Subcutaneous abdominal adipose tissue (tissue), 5 donors: ENCODE measurements at regions not wholly inside any gene's neighbourhood (a gene's known extent, or its start where the extent isn't known, plus 50 kb on each side); places are given as distances from the start of the nearest gene placed in this dataset.
"Not testable (repeated sequence)": the region's sequence is repeated elsewhere in the genome, so short reads cannot be mapped to it uniquely, and the experiment has no call there.

Source experiments
- H3K27ac ChIP-seq: one replicate; pipeline ENCODE4 v1.7.0; 2013; ENCODE audit warnings: low read depth, mild to moderate bottlenecking, inconsistent platforms, low read length, moderate library complexity
- H3K27me3 ChIP-seq, 5 donors: one replicate each; pipeline ENCODE4 v1.7.0; 2013; ENCODE audit warnings: low read length in 5 of 5, inconsistent platforms in 1 of 5; ENCODE audit not compliant: control insufficient read depth in 5 of 5, insufficient read depth in 4 of 5
- H3K36me3 ChIP-seq, 5 donors: one replicate each; pipeline ENCODE4 v1.7.0; 2013; ENCODE audit warnings: low read length in 5 of 5; ENCODE audit not compliant: control insufficient read depth in 5 of 5, insufficient read depth in 5 of 5
- H3K4me1 ChIP-seq, 5 donors: one replicate each; pipeline ENCODE4 v1.7.0; 2013; ENCODE audit warnings: low read length in 5 of 5, mild to moderate bottlenecking in 3 of 5, moderate library complexity in 1 of 5; ENCODE audit not compliant: control insufficient read depth in 5 of 5, insufficient read depth in 5 of 5
- H3K4me3 ChIP-seq, 5 donors: one replicate each; pipeline ENCODE4 v1.7.0; 2013; ENCODE audit warnings: low read length in 5 of 5, low read depth in 1 of 5
- H3K9ac ChIP-seq, 5 donors: one replicate each; pipeline ENCODE4 v1.7.0; 2013; ENCODE audit warnings: low read length in 5 of 5, mild to moderate bottlenecking in 4 of 5, moderate library complexity in 3 of 5
- H3K9me3 ChIP-seq, 5 donors: one replicate each; pipeline ENCODE4 v1.7.0; 2013; ENCODE audit warnings: low read length in 5 of 5; ENCODE audit not compliant: control insufficient read depth in 5 of 5
- donor health status: healthy.
- donor health status: healthy.
- donor health status: healthy.
- donor health status: healthy.
- donor health status: healthy.

DNA sequence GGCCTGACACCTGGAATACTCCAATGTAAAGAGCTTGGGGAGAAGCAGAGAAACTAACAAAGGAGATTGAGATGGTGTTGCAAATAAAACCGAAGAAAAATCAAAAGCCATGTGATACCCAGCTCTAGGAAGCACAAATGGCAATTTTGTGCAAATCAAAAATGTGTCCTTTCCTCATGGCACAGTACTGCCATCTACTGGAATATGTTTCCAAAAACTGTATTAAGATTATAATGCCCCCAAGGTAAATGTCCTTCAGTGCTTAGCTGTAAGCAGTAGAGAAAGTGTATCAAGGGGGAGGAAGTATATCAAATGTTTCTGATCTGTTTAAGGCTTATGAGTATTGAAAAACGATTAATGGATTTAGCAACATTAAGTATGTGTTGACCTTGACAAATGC lies 620.3 kb downstream of the ZWINT start:
- not testable (repeated sequence) for H3K9me3 ChIP-seq, H3K4me3 ChIP-seq

DNA sequence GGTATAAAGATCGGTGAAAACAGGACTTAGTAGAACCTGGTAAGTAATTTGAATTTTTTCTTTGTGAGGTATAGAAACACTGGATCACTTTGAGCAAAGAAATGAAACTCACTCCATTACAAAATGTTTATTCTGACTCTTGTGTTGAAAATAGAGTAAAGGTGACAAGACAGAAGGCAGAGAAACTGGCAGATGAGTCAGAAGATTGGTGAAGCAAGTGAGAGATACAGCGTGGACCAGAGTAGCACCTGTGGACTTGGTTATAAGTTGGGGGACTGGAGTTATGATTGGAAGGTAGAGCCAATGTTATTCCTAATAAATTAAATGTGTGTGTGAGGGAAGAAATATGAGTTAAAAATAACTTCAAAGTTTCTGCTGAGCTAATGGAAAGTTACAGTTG lies 620.9 kb downstream of the ZWINT start:
- Histone ChIP-seq H3K4me1 (no peaks in the 10 kb centered on the region), H3K9ac (no peak overlapping the region), H3K9me3 (no peaks in the 10 kb centered on the region), H3K27me3 (no peaks in the 10 kb centered on the region), H3K4me3 (no peak overlapping the region), H3K27ac (no peak overlapping the region), H3K36me3 (no peaks in the 10 kb centered on the region)

More for the DNA sequence above, 620.3 kb downstream of the ZWINT start:
- H3K9ac ChIP-seq, H3K36me3 ChIP-seq, H3K27ac ChIP-seq, H3K4me1 ChIP-seq, H3K27me3 ChIP-seq: not testable (repeated sequence)

DNA sequence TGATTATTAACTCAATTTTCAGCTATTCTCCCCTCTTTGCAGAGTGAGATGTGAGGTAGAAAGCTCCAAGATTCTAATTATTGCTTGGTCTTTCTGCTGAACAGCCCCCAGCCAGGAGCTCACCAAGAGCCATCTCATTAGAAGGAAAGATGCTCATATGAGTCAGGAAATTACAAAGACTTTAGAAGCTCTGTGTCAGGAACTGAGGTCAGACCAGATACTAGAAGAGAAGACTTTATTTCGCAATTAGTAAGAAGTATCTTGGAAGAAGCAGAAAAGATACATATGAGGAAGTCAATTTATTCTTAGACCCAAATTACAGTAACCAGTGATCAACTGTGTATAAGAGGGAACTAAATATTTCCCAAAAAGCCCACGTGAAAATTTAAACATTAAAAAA lies 626.9 kb downstream of the ZWINT start:
- Histone ChIP-seq H3K9ac (no peak overlapping the region), H3K36me3 (no peaks in the 10 kb centered on the region), H3K9me3 (no peaks in the 10 kb centered on the region), H3K27me3 (no peaks in the 10 kb centered on the region), H3K4me3 (no peak overlapping the region), H3K27ac (no peak overlapping the region), H3K4me1 (no peaks in the 10 kb centered on the region)

DNA sequence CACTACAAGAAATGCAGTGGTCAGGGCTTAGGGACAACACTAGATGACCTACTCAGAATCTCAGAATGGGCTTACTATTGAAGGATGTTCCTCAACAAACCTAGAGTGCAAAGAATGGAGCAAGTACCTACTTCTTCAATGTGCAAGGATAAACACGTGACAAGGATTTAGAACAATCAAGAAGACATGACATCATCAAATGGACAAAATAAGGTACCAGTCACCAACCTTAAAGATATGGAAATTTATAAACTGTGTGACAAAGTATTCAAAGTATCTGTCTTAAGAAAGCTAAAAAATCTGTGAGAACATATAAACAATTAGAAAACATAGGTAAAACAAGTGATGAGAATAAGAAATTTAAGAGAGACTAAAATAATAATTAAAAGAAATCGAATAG lies 656.1 kb downstream of the ZWINT start:
- no peaks in the 10 kb centered on the region for H3K27me3 ChIP-seq
- no peaks in the 10 kb centered on the region for H3K4me1 ChIP-seq
- no peaks in the 10 kb centered on the region for H3K9me3 ChIP-seq
- H3K36me3 ChIP-seq = no peaks in the 10 kb centered on the region
- H3K27ac ChIP-seq = no peak overlapping the region
- H3K9ac ChIP-seq = no peak overlapping the region
- no peak overlapping the region for H3K4me3 ChIP-seq

DNA sequence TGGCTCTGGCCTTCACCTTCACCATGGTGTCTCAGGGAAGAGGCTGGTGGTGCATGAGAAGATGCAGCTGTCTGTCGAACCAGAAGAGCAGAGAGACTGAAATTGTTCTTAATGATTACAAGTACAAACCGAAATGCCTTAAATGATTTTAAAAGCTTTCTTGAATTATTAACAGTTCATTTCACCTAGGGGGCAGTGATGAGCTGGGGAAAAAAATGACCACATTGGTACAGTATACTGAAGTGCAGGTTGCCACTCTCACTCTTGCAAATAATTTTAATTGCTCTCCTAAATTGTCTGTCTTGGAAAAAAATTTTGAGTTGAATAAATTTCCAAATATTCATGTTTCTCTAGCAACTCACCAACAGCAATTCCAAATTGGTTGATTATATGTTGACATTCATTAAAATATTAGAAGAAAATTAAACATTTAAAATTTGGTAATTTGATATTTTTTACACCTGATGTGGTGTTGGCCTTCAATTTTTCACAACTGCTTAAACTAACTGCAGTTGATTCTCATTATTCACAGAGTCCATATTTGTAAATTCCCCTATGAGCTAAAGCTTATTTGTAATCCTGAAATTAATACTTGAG lies 692.6 kb downstream of the ZWINT start:
- H3K4me3 ChIP-seq = no peak overlapping the region
- H3K9me3 ChIP-seq = no peaks in the 10 kb centered on the region
- H3K36me3 ChIP-seq = no peaks in the 10 kb centered on the region
- H3K4me1 ChIP-seq = no peaks in the 10 kb centered on the region
- H3K9ac ChIP-seq = no peak overlapping the region
- no peaks in the 10 kb centered on the region for H3K27me3 ChIP-seq
- no peak overlapping the region for H3K27ac ChIP-seq

DNA sequence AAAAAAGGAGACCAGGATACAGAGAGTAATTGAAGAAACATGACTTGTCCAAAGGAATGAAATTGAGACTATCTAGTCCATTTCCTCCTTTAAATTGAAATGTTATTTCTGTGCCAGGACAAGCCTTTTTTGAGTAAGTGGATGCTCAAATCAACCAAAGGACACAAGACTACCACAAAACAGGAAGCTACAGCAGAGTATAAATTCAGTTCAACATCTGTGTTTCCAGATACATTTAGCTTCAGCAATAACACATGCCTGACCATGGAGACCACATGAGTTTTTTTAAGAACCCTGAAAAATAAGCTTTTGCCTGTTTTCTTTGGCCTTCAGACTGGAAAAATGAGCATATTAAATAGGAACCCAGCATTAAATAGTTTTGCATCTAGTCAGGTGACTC lies 707.5 kb downstream of the ZWINT start:
- no peaks in the 10 kb centered on the region for H3K27me3 ChIP-seq
- no peaks in the 10 kb centered on the region for H3K9me3 ChIP-seq
- H3K4me3 ChIP-seq = no peak overlapping the region
- H3K27ac ChIP-seq = no peak overlapping the region
- H3K4me1 ChIP-seq = no peaks in the 10 kb centered on the region
- H3K36me3 ChIP-seq = no peaks in the 10 kb centered on the region
- H3K9ac ChIP-seq = no peak overlapping the region

DNA sequence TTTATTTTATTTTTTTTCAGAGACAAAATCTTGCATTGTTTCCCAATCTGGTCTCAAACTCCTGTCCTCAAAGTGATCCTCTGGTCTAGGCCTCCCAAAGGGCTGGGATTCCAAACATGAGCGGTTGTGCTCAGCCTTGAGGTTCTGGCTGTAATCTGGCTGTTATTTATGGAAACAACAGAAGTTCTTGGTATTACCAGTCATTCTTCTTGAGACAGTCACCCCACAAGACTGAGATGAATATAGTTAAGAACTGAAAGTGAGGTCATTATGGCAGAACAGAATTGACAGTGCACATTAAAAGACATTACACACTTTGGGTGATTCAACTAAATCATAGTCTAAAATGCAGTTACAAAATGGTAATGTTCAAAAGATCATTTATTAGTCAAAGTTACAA lies 719.5 kb downstream of the ZWINT start:
- Histone ChIP-seq H3K9ac (no peak overlapping the region), H3K9me3 (no peaks in the 10 kb centered on the region), H3K4me3 (no peak overlapping the region), H3K27ac (no peak overlapping the region), H3K4me1 (no peaks in the 10 kb centered on the region), H3K36me3 (no peaks in the 10 kb centered on the region), H3K27me3 (no peaks in the 10 kb centered on the region)

DNA sequence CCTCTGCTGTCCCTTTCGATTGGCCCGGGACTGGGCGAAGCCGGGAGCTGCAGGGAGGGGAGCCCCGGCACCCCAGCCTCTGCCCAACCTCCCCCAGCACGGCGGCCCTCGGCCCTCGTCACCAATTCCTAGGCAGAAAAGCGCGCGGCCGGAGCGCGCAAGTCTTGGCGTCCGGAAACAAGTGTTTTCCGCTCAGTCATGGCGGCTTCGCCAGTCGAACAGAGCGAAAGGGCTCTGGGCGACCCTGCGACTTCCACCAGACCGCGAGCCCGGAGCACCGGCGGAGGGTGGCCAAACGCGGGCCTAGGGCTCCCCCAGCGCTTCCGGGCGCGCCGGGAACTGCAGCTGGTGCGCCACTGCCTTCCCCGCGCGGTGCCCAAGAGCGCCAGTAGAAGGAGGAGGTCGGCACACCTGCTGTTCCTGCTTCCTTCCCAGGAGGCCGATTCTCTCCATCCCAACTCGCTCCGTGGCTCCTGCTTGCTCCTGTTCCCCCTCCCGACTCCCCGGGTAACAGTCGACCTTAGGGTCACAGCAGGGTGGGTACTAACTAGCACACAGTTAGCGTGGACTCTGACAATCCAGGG lies 729.9 kb downstream of the ZWINT start:
- Histone ChIP-seq H3K4me3 (peak overlapping the region; percentile 48 to 70 (median 60)), H3K4me1 (peaks cover 0 to 29% (median 27%) of the 10 kb centered on the region in 5 donors), H3K27ac (no peak overlapping the region), H3K9me3 (no peaks in the 10 kb centered on the region), H3K27me3 (peaks cover 0 to 20% (median 16%) of the 10 kb centered on the region in 5 donors), H3K9ac (peak overlapping the region in 2 of 5 donors; percentile 2 to 25), H3K36me3 (no peaks in the 10 kb centered on the region)

DNA sequence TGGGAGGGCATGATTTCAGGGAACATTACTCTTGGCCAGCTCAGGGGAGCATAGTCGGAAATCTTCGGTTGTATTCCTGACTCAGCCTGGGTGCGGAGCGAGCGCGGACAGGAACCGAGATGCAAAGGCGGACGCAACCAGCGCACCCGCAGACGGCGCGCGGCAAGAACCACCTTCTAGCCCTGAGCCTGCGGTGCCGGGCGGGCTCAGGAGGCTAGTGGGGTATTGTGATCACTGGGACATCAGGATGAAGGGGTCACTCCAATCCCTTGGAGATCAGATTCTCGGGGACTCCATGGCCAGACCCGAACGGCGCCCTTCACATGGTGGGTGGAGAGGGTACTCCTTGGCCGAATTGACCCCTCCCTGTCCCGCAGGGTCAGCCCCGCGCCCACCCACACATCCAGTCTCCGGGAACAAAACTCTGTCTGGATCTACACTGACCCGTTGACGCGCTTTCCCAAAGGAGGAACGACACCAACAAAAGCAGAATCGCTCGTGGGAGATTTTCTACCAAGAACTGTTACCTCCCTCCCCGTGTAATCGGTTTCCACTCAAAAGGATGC lies 730.5 kb downstream of the ZWINT start:
- Histone ChIP-seq H3K36me3 (no peaks in the 10 kb centered on the region), H3K27me3 (peaks cover 0 to 23% (median 16%) of the 10 kb centered on the region in 5 donors), H3K4me1 (peaks cover 0 to 29% (median 27%) of the 10 kb centered on the region in 5 donors), H3K27ac (no peak overlapping the region), H3K9me3 (no peaks in the 10 kb centered on the region), H3K4me3 (peak overlapping the region; percentile 48 to 70 (median 60)), H3K9ac (peak overlapping the region in 2 of 5 donors; percentile 2 to 25)

DNA sequence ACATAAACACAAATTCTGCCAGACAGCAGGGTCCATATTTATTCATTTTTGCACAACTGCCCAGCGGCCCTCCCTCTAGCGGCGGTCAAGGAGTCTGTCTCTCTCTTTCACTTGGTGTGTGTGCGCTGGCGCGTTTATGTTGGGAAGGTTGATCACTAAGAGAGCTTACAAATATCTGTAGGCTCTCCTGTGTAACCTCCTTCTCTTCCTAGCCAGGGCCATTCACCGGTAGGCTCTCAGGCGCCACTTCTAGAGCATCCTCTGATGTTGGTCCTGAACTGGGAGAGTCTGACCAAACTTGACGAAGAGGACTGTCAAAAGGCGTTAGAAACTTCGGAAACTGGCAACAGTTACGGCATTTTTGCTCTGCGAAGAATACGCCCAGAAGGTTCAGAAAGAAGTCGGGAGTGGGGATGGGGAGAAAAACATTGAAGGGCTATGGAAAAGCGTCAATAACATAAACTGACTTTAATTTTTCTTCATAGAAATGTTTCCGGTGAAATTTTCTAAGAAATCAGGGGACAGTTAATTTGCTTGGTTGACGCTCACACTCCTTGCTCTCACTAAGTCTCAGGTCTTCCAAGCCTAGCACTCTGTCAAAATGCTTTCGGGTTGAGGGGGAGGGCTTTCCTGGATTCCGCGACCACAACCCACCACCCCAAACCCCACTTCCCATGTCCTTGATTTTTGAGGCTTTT lies 731.1 kb downstream of the ZWINT start:
- Histone ChIP-seq H3K4me3 (peak overlapping the region; percentile 48 to 70 (median 60)), H3K27ac (no peak overlapping the region), H3K27me3 (peaks cover 0 to 25% (median 16%) of the 10 kb centered on the region in 5 donors), H3K9ac (no peak overlapping the region), H3K9me3 (no peaks in the 10 kb centered on the region), H3K36me3 (no peaks in the 10 kb centered on the region), H3K4me1 (peaks cover 0 to 29% (median 27%) of the 10 kb centered on the region in 5 donors)
